B cell (primary cell): ENCODE measurements at regions not wholly inside any gene's neighbourhood (a gene's known extent, or its start where the extent isn't known, plus 50 kb on each side); places are given as distances from the start of the nearest gene placed in this dataset.

Experiments
- EZH2 ChIP-seq: IDR thresholded peaks from 2 replicates; pipeline ENCODE4 v1.6.1; 2012; ENCODE audit warnings: borderline replicate concordance, low read depth, mild to moderate bottlenecking, moderate library complexity, low read length; ENCODE audit not compliant: insufficient read depth, poor library complexity, severe bottlenecking
- TF ChIP-seq, protein P1 (sequence below): fragments of 200-600 bp; IDR thresholded peaks from one replicate; pipeline ENCODE4 v1.8.0; 2022; ENCODE audit warnings: antibody characterized with exemption, mild to moderate bottlenecking

DNA sequence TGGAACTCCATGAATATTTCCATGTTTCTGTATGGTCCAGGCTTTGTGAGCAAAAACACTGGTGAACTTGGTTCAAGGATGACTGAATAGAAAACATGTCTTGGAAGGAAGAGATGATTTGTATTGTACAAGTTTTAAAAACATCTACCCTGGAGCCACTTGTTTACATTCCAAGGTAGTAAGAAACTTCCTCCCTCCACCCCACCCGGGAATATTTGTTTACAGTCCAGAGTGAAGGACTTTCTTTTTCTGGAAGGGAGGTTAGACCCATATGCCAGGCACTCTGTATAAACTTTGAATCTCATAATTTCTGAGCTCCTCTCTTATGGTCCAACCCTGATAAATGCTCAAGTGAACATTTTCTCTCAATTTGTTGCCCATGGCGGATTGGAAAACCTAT is 323.3 kb upstream of the LYPLAL1 start:
- TF ChIP-seq EZH2: no peak
- TF ChIP-seq, protein P1, sequence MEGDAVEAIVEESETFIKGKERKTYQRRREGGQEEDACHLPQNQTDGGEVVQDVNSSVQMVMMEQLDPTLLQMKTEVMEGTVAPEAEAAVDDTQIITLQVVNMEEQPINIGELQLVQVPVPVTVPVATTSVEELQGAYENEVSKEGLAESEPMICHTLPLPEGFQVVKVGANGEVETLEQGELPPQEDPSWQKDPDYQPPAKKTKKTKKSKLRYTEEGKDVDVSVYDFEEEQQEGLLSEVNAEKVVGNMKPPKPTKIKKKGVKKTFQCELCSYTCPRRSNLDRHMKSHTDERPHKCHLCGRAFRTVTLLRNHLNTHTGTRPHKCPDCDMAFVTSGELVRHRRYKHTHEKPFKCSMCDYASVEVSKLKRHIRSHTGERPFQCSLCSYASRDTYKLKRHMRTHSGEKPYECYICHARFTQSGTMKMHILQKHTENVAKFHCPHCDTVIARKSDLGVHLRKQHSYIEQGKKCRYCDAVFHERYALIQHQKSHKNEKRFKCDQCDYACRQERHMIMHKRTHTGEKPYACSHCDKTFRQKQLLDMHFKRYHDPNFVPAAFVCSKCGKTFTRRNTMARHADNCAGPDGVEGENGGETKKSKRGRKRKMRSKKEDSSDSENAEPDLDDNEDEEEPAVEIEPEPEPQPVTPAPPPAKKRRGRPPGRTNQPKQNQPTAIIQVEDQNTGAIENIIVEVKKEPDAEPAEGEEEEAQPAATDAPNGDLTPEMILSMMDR: no peak
